Osteocyte (in vitro differentiated cells): ENCODE measurements at regions not wholly inside any gene's neighbourhood (a gene's known extent, or its start where the extent isn't known, plus 50 kb on each side); places are given as distances from the start of the nearest gene placed in this dataset.
"Not testable (repeated sequence)": the region's sequence is repeated elsewhere in the genome, so short reads cannot be mapped to it uniquely, and the experiment has no call there.

Experiments used
- DNase-seq: peaks from one replicate; pipeline ENCODE4 v3.0.0; 2021; ENCODE audit warnings: mixed read lengths; ENCODE audit not compliant: unreplicated experiment; ENCODE audit errors: extremely low spot score
- H3K27ac Mint-ChIP-seq: one replicate; pipeline ENCODE4 v1.8.0; 2021; ENCODE audit warnings: mild to moderate bottlenecking, mixed read lengths; ENCODE audit not compliant: unreplicated experiment
- H3K27me3 Mint-ChIP-seq: one replicate; pipeline ENCODE4 v1.8.0; 2021; ENCODE audit warnings: mixed read lengths; ENCODE audit not compliant: unreplicated experiment
- H3K36me3 Mint-ChIP-seq: one replicate; pipeline ENCODE4 v1.8.0; 2021; ENCODE audit warnings: mixed read lengths; ENCODE audit not compliant: unreplicated experiment
- H3K4me1 Mint-ChIP-seq: one replicate; pipeline ENCODE4 v1.8.0; 2021; ENCODE audit warnings: mixed read lengths; ENCODE audit not compliant: unreplicated experiment
- H3K4me3 Mint-ChIP-seq: one replicate; pipeline ENCODE4 v1.8.0; 2021; ENCODE audit warnings: mild to moderate bottlenecking, moderate library complexity, mixed read lengths; ENCODE audit not compliant: unreplicated experiment
- H3K9me3 Mint-ChIP-seq: one replicate; pipeline ENCODE4 v1.8.0; 2021; ENCODE audit warnings: mixed read lengths; ENCODE audit not compliant: unreplicated experiment
- CTCF ChIP-seq: fragments of 200-600 bp; sonication (generic); IDR thresholded peaks from 2 replicates; pipeline ENCODE4 v1.5.0; 2021; ENCODE audit warnings: antibody characterized with exemption, mild to moderate bottlenecking, moderate library complexity

DNA sequence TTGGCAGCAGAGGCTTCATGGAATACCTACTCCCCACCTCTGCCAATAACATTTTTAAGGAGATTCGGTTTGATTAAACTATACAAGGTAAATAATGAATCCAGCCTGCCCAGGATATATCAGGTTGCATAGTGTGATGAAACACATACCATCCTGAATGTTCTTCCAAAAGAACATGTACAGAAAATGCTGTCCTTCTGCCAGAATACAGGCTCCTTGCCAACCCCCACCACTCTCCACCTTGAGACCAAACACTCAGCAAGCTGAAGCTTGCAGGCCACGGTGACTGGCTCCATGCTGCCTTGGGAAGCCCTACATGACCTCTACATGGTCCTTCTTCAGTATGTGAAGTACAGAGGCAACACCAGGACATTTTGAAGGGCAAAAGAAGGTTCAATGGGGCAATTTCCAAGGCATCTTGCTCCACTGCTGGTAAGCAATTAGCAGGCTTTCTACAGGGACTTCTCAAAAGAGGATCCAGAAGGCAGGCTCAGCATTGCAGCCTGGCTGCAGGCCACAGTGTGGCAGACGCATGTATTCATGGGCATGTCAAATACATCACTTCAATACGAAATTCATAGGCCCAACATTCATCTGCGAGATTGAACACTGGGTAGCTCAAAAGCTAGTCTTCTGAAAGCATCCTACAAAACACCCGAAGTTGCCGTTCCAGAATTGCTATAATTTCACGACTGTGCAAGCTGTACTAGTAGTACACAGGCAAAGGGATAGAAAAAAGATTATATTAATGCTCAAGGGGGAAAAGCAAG, 62.4 kb upstream of the SERP2 start:
- Mint-ChIP-seq H3K4me3 (no peak overlapping the region), H3K27ac (no peak overlapping the region), H3K9me3 (no peaks in the 10 kb centered on the region), H3K27me3 (no peaks in the 10 kb centered on the region), H3K4me1 (peaks cover 55% of the 10 kb centered on the region), H3K36me3 (no peaks in the 10 kb centered on the region)
- TF ChIP-seq CTCF: no peak
- DNase-seq: no peak

GRCh38 chr13:44312131-44312530, 61.5 kb upstream of the SERP2 start:
- no peaks in the 10 kb centered on the region for H3K9me3 Mint-ChIP-seq
- DNase-seq: no peak
- H3K36me3 Mint-ChIP-seq: no peaks in the 10 kb centered on the region
- TF ChIP-seq CTCF: no peak
- H3K4me1 Mint-ChIP-seq: peaks cover 45% of the 10 kb centered on the region
- no peaks in the 10 kb centered on the region for H3K27me3 Mint-ChIP-seq
- H3K4me3 Mint-ChIP-seq: no peak overlapping the region
- H3K27ac Mint-ChIP-seq: peak overlapping the region; percentile 73

- Mint-ChIP-seq H3K4me3 (no peak overlapping the region), H3K27me3 (no peaks in the 10 kb centered on the region), H3K9me3 (no peaks in the 10 kb centered on the region), H3K27ac (peak overlapping the region; percentile 73), H3K4me1 (peaks cover 43% of the 10 kb centered on the region), H3K36me3 (no peaks in the 10 kb centered on the region)
- no peak for DNase-seq
- no peak for TF ChIP-seq CTCF
Measured at GRCh38 chr13:44312834-44313551, 60.6 kb upstream of the SERP2 start.

DNA sequence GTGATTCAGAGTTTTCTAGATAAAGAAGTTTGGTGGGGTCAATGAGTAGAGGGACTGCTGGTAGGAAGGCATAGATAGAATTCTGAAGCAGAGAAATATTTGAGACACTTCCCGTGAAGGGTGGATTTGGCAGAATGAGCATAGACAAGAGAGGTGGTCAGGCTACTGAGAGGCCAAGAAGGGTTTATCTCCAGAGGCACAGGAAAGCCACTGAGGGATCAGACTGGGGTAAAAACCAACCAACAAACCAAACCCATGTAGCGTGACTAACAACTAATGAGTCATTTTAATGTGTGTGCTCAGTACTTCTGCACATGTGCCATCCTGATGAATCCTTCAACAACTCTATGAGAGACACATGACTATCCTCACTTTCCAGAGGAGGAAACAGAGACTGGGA, 60.0 kb upstream of the SERP2 start:
- TF ChIP-seq CTCF: no peak
- Mint-ChIP-seq H3K4me1 (peaks cover 47% of the 10 kb centered on the region), H3K27ac (peak overlapping the region; percentile 72), H3K36me3 (no peaks in the 10 kb centered on the region), H3K9me3 (no peaks in the 10 kb centered on the region), H3K27me3 (no peaks in the 10 kb centered on the region), H3K4me3 (no peak overlapping the region)
- DNase-seq: no peak

DNA sequence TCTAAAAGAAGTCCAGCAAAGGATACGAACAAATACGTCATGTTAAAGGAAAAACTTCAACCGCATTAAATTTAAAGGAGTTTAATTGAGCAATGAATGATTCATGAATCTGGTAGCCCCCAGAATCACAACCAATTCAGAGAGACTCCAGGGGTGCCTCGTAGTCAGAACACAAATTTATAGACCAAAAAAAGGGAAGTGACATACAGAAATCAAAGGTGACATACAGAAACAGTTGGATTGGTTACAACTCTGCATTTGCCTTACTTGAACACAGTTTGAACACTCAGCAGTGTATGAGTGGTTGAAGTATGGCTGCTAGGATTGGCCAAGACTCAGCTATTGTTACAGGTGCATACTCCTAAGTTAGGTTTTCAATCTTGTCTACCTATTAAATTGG, 59.5 kb upstream of the SERP2 start:
- H3K27ac Mint-ChIP-seq: peak overlapping the region; percentile 35
- not testable (repeated sequence) for H3K9me3 Mint-ChIP-seq, H3K4me3 Mint-ChIP-seq

More for the DNA sequence above, 59.5 kb upstream of the SERP2 start:
- DNase-seq, H3K27me3 Mint-ChIP-seq, H3K36me3 Mint-ChIP-seq: not testable (repeated sequence)
- peaks cover 47% of the 10 kb centered on the region for H3K4me1 Mint-ChIP-seq
